ENCODE measurements at regions not wholly inside any gene's neighbourhood (a gene's known extent, or its start where the extent isn't known, plus 50 kb on each side); places are given as distances from the start of the nearest gene placed in this dataset.

DNA sequence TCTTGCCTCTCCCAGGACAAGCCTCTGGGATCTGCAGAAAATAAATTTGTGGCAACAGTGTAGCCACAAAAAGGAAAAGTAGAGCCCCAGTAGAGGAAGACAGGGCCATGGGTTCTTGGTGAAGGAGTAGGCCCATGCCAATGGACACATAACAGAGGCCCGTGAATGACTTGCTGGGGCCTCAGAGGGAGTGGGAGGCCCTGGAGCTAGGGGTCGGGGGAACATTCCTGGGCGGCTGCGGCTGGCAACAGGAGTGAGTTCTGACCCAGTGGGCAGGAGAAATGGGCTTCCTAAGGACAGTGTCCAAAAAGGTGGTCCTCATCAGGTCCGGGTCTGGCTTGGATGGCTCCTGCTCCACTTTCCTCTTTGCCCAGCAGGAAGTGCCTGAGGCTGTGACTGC is 260.0 kb downstream of the CCSER2 start:
- DNase-seq (ENCODE audit: low spot score) (no peak), ATAC-seq (no peak)
- TF ChIP-seq, protein P1, sequence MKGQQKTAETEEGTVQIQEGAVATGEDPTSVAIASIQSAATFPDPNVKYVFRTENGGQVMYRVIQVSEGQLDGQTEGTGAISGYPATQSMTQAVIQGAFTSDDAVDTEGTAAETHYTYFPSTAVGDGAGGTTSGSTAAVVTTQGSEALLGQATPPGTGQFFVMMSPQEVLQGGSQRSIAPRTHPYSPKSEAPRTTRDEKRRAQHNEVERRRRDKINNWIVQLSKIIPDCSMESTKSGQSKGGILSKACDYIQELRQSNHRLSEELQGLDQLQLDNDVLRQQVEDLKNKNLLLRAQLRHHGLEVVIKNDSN (CRISPR knock-in tag; IDR thresholded peaks at IDR 0.05): no peak
- TF ChIP-seq ZNF219 (CRISPR knock-in tag; IDR thresholded peaks at IDR 0.05; ENCODE audit: borderline replicate concordance): no peak
- ChIA-PET CTCF (interaction anchor here (0.6 to 4.1 kb wide), 6 partner anchors 17 to 321 kb away, joined by 5 to 20 read pairs (median 7); no protein-coding TSS in a partner anchor), POLR2A (interaction anchor here (0.6 to 1.0 kb wide), 2 partner anchors 9 to 48 kb away, joined by 3 read pairs; no protein-coding TSS in a partner anchor)
- peaks cover 19% of the 10 kb centered on the region for H3K27me3 Mint-ChIP-seq (ENCODE audit: low read depth)
- no peak overlapping the region for H3K4me3 Mint-ChIP-seq
- H3K9me3 Mint-ChIP-seq: no peaks in the 10 kb centered on the region
- no peaks in the 10 kb centered on the region for H3K36me3 Mint-ChIP-seq
- peaks cover 27% of the 10 kb centered on the region for H3K4me1 Mint-ChIP-seq
- no peak overlapping the region for H3K27ac Mint-ChIP-seq

DNA sequence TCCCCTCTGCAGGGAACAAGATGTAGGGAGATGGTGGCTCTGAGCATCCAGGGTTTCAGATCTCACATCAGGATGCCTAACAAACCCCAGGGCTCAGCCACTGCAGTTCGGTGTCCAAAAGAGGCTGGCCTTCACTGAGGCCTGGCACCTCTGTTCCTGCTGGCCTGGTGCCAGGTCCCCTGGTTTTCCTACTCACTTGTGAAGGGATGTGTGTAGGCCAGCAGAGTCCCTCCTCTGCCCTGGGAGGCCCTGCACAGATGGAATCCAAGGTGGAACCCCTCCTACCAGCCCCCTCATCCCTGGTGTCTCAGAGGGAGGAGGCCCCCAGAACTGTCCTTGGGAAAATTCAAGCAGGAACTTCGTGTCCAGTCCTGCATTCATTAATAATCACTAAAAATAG is 260.6 kb downstream of the CCSER2 start:
- DNase-seq (ENCODE audit: low spot score): no peak
- H3K27me3 Mint-ChIP-seq (ENCODE audit: low read depth): peaks cover 19% of the 10 kb centered on the region
- ATAC-seq: no peak
- no peaks in the 10 kb centered on the region for H3K36me3 Mint-ChIP-seq
- H3K27ac Mint-ChIP-seq: no peak overlapping the region
- POLR2A ChIA-PET: no interaction called here
- peaks cover 22% of the 10 kb centered on the region for H3K4me1 Mint-ChIP-seq
- no peaks in the 10 kb centered on the region for H3K9me3 Mint-ChIP-seq
- H3K4me3 Mint-ChIP-seq: no peak overlapping the region
- TF ChIP-seq ETV6 (CRISPR knock-in tag; IDR thresholded peaks at IDR 0.05) (no peak), NR3C1 (CRISPR knock-in tag; conservative IDR thresholded peaks at IDR 0.05; ENCODE audit: low read depth) (no peak), SOX15 (CRISPR knock-in tag; IDR thresholded peaks at IDR 0.05) (no peak), ZNF396 (CRISPR knock-in tag; IDR thresholded peaks at IDR 0.05; ENCODE audit: borderline replicate concordance) (no peak), ZNF317 (CRISPR knock-in tag; IDR thresholded peaks at IDR 0.05; ENCODE audit: borderline replicate concordance, low read depth) (no peak)
- TF ChIP-seq, protein P2, sequence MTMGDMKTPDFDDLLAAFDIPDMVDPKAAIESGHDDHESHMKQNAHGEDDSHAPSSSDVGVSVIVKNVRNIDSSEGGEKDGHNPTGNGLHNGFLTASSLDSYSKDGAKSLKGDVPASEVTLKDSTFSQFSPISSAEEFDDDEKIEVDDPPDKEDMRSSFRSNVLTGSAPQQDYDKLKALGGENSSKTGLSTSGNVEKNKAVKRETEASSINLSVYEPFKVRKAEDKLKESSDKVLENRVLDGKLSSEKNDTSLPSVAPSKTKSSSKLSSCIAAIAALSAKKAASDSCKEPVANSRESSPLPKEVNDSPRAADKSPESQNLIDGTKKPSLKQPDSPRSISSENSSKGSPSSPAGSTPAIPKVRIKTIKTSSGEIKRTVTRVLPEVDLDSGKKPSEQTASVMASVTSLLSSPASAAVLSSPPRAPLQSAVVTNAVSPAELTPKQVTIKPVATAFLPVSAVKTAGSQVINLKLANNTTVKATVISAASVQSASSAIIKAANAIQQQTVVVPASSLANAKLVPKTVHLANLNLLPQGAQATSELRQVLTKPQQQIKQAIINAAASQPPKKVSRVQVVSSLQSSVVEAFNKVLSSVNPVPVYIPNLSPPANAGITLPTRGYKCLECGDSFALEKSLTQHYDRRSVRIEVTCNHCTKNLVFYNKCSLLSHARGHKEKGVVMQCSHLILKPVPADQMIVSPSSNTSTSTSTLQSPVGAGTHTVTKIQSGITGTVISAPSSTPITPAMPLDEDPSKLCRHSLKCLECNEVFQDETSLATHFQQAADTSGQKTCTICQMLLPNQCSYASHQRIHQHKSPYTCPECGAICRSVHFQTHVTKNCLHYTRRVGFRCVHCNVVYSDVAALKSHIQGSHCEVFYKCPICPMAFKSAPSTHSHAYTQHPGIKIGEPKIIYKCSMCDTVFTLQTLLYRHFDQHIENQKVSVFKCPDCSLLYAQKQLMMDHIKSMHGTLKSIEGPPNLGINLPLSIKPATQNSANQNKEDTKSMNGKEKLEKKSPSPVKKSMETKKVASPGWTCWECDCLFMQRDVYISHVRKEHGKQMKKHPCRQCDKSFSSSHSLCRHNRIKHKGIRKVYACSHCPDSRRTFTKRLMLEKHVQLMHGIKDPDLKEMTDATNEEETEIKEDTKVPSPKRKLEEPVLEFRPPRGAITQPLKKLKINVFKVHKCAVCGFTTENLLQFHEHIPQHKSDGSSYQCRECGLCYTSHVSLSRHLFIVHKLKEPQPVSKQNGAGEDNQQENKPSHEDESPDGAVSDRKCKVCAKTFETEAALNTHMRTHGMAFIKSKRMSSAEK (CRISPR knock-in tag; IDR thresholded peaks at IDR 0.05; ENCODE audit: borderline replicate concordance): no peak
- TF ChIP-seq, protein P3, sequence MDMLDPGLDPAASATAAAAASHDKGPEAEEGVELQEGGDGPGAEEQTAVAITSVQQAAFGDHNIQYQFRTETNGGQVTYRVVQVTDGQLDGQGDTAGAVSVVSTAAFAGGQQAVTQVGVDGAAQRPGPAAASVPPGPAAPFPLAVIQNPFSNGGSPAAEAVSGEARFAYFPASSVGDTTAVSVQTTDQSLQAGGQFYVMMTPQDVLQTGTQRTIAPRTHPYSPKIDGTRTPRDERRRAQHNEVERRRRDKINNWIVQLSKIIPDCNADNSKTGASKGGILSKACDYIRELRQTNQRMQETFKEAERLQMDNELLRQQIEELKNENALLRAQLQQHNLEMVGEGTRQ (CRISPR knock-in tag; IDR thresholded peaks at IDR 0.05): no peak
- TF ChIP-seq, protein P4, sequence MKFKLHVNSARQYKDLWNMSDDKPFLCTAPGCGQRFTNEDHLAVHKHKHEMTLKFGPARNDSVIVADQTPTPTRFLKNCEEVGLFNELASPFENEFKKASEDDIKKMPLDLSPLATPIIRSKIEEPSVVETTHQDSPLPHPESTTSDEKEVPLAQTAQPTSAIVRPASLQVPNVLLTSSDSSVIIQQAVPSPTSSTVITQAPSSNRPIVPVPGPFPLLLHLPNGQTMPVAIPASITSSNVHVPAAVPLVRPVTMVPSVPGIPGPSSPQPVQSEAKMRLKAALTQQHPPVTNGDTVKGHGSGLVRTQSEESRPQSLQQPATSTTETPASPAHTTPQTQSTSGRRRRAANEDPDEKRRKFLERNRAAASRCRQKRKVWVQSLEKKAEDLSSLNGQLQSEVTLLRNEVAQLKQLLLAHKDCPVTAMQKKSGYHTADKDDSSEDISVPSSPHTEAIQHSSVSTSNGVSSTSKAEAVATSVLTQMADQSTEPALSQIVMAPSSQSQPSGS (CRISPR knock-in tag; IDR thresholded peaks at IDR 0.05; ENCODE audit: borderline replicate concordance, low read depth): no peak
- CTCF ChIA-PET: interaction anchor here (4.1 kb wide), 1 partner anchor 24 kb away, joined by 20 read pairs; no protein-coding TSS in a partner anchor

DNA sequence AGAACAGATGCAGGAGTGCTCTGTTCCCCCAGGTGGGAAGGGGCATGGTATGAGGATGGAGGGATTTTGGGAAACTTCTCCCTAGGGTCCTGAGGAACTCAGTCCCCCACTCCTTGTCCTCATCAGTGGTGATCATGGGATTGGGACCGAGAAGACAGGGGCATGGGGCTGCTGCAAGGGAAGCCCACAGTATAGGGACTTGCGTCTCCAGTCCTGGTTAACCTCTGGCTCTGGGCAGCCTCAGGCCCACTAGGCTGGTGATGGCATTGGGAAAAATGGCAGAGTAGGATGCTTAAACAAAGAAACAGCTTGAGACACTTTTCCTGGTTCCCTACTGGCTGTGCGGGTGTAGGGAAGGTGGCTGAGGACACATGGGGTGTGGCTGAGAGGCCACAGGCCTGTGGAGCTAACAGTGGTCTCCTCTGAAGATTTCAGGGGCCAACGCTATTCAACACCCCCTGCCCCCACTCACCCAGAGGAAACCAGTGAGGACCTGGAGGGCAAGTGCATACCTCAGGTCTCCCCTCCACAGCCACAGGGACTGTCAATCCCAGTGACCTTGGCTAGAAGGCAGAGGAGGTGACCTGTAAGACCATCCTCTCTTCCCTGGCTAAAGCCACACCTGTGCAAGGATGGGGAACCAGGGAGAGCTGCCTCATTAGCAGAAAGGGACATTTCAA is 261.3 kb downstream of the CCSER2 start:
- Mint-ChIP-seq H3K36me3 (no peaks in the 10 kb centered on the region), H3K27ac (no peak overlapping the region), H3K4me1 (peaks cover 22% of the 10 kb centered on the region), H3K27me3 (ENCODE audit: low read depth) (peaks cover 19% of the 10 kb centered on the region), H3K9me3 (no peaks in the 10 kb centered on the region), H3K4me3 (no peak overlapping the region)
- no peak for ATAC-seq
- CTCF ChIA-PET: interaction anchor here (1.4 kb wide), 1 partner anchor 49 kb away, joined by 4 read pairs; no protein-coding TSS in a partner anchor
- DNase-seq (ENCODE audit: low spot score): no peak
- POLR2A ChIA-PET: no interaction called here
- TF ChIP-seq, protein P5, sequence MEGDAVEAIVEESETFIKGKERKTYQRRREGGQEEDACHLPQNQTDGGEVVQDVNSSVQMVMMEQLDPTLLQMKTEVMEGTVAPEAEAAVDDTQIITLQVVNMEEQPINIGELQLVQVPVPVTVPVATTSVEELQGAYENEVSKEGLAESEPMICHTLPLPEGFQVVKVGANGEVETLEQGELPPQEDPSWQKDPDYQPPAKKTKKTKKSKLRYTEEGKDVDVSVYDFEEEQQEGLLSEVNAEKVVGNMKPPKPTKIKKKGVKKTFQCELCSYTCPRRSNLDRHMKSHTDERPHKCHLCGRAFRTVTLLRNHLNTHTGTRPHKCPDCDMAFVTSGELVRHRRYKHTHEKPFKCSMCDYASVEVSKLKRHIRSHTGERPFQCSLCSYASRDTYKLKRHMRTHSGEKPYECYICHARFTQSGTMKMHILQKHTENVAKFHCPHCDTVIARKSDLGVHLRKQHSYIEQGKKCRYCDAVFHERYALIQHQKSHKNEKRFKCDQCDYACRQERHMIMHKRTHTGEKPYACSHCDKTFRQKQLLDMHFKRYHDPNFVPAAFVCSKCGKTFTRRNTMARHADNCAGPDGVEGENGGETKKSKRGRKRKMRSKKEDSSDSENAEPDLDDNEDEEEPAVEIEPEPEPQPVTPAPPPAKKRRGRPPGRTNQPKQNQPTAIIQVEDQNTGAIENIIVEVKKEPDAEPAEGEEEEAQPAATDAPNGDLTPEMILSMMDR (IDR thresholded peaks at IDR 0.05): no peak
- TF ChIP-seq, protein P6, sequence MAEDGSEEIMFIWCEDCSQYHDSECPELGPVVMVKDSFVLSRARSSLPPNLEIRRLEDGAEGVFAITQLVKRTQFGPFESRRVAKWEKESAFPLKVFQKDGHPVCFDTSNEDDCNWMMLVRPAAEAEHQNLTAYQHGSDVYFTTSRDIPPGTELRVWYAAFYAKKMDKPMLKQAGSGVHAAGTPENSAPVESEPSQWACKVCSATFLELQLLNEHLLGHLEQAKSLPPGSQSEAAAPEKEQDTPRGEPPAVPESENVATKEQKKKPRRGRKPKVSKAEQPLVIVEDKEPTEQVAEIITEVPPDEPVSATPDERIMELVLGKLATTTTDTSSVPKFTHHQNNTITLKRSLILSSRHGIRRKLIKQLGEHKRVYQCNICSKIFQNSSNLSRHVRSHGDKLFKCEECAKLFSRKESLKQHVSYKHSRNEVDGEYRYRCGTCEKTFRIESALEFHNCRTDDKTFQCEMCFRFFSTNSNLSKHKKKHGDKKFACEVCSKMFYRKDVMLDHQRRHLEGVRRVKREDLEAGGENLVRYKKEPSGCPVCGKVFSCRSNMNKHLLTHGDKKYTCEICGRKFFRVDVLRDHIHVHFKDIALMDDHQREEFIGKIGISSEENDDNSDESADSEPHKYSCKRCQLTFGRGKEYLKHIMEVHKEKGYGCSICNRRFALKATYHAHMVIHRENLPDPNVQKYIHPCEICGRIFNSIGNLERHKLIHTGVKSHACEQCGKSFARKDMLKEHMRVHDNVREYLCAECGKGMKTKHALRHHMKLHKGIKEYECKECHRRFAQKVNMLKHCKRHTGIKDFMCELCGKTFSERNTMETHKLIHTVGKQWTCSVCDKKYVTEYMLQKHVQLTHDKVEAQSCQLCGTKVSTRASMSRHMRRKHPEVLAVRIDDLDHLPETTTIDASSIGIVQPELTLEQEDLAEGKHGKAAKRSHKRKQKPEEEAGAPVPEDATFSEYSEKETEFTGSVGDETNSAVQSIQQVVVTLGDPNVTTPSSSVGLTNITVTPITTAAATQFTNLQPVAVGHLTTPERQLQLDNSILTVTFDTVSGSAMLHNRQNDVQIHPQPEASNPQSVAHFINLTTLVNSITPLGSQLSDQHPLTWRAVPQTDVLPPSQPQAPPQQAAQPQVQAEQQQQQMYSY (CRISPR knock-in tag; IDR thresholded peaks at IDR 0.05): no peak
- TF ChIP-seq ETV6 (CRISPR knock-in tag; IDR thresholded peaks at IDR 0.05): no peak
- TF ChIP-seq, protein P7, sequence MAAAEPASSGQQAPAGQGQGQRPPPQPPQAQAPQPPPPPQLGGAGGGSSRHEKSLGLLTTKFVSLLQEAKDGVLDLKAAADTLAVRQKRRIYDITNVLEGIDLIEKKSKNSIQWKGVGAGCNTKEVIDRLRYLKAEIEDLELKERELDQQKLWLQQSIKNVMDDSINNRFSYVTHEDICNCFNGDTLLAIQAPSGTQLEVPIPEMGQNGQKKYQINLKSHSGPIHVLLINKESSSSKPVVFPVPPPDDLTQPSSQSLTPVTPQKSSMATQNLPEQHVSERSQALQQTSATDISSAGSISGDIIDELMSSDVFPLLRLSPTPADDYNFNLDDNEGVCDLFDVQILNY (CRISPR knock-in tag; IDR thresholded peaks at IDR 0.05): no peak
- no peak for TF ChIP-seq FOXP1 (CRISPR knock-in tag; IDR thresholded peaks at IDR 0.05; ENCODE audit: borderline replicate concordance)
- TF ChIP-seq, protein P8, sequence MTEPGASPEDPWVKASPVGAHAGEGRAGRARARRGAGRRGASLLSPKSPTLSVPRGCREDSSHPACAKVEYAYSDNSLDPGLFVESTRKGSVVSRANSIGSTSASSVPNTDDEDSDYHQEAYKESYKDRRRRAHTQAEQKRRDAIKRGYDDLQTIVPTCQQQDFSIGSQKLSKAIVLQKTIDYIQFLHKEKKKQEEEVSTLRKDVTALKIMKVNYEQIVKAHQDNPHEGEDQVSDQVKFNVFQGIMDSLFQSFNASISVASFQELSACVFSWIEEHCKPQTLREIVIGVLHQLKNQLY (CRISPR knock-in tag; IDR thresholded peaks at IDR 0.05): no peak

Measured in WTC11 (cell line).